GM12878 (cell line): ENCODE measurements at regions not wholly inside any gene's neighbourhood (a gene's known extent, or its start where the extent isn't known, plus 50 kb on each side); places are given as distances from the start of the nearest gene placed in this dataset.

ENCODE experiments used
- CBX3 ChIP-seq: fragments of 200-600 bp; sonication (generic); IDR thresholded peaks from 2 replicates; pipeline ENCODE4 v1.6.1; 2016; ENCODE audit warnings: low read depth, borderline replicate concordance
- EP300 ChIP-seq, 2 experiments: fragments of 150-350 bp in 1 of 2; IDR thresholded peaks; 2 replicates each; pipeline ENCODE4 v1.6.1; 2011 to 2012; ENCODE audit warnings: low read depth in 2 of 2, low read length in 2 of 2, borderline replicate concordance in 1 of 2, improper control_type of control experiment in 1 of 2, inconsistent platforms in 1 of 2; ENCODE audit not compliant: control insufficient read depth in 1 of 2
- HSF1 ChIP-seq: fragments of 150-350 bp; IDR thresholded peaks from 2 replicates; pipeline ENCODE4 v1.6.1; 2014; ENCODE audit warnings: mild to moderate bottlenecking, low read depth, low read length
- IRF5 ChIP-seq: fragments of 450-650 bp; IDR thresholded peaks from 2 replicates; pipeline ENCODE4 v1.6.1; 2017; ENCODE audit warnings: borderline replicate concordance
- LARP7 ChIP-seq: fragments of 450-650 bp; IDR thresholded peaks from 2 replicates; pipeline ENCODE4 v1.6.1; 2017; ENCODE audit warnings: mild to moderate bottlenecking
- MTA2 ChIP-seq: fragments of 450-650 bp; IDR thresholded peaks from 2 replicates; pipeline ENCODE4 v1.6.1; 2016; ENCODE audit warnings: low read depth, mild to moderate bottlenecking, moderate library complexity
- RAD51 ChIP-seq: fragments of 450-650 bp; IDR thresholded peaks from 2 replicates; pipeline ENCODE4 v1.6.1; 2016; ENCODE audit warnings: moderate library complexity, mild to moderate bottlenecking, inconsistent platforms
- RELA ChIP-seq: fragments of 450-650 bp; IDR thresholded peaks from 2 replicates; pipeline ENCODE4 v1.8.0; 2014; ENCODE audit warnings: borderline replicate concordance; ENCODE audit not compliant: partially characterized antibody
- SP1 ChIP-seq: IDR thresholded peaks from one replicate; pipeline ENCODE4 v1.6.1; 2011; ENCODE audit warnings: low read depth, low read length
- TF ChIP-seq, protein P1 (sequence below): fragments of 450-650 bp; IDR thresholded peaks from 2 replicates; pipeline ENCODE4 v1.6.1; 2018; ENCODE audit warnings: borderline replicate concordance, mild to moderate bottlenecking; ENCODE audit not compliant: partially characterized antibody
- TF ChIP-seq, protein P2 (sequence below): fragments of 450-650 bp; IDR thresholded peaks from 2 replicates; pipeline ENCODE4 v1.6.1; 2014; ENCODE audit warnings: mild to moderate bottlenecking
- TF ChIP-seq, protein P3 (sequence below): IDR thresholded peaks from 2 replicates; pipeline ENCODE4 v1.6.1; 2011; ENCODE audit warnings: low read depth, mild to moderate bottlenecking, low read length, moderate library complexity, borderline replicate concordance; ENCODE audit errors: extremely low read depth

DNA sequence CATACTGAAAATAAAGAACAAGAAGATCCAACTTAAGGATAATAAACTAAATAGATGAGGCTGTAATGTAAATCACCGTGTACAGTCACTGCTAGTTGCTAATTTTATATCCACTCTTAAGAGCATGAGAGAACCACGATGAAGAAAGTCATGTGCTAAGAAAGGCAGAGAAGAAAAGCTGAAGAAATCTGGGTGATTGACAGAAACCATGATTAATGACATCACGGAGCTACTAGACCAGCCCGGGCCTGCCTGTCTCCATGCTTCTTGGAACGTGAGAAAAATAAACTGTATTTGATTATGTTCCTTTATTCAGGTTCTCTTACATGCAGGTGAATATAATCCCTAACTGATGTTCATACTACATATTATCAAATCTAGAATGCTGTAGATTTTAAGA, 84.2 kb upstream of the E2F3 start (continued):
- TF ChIP-seq, protein P1, sequence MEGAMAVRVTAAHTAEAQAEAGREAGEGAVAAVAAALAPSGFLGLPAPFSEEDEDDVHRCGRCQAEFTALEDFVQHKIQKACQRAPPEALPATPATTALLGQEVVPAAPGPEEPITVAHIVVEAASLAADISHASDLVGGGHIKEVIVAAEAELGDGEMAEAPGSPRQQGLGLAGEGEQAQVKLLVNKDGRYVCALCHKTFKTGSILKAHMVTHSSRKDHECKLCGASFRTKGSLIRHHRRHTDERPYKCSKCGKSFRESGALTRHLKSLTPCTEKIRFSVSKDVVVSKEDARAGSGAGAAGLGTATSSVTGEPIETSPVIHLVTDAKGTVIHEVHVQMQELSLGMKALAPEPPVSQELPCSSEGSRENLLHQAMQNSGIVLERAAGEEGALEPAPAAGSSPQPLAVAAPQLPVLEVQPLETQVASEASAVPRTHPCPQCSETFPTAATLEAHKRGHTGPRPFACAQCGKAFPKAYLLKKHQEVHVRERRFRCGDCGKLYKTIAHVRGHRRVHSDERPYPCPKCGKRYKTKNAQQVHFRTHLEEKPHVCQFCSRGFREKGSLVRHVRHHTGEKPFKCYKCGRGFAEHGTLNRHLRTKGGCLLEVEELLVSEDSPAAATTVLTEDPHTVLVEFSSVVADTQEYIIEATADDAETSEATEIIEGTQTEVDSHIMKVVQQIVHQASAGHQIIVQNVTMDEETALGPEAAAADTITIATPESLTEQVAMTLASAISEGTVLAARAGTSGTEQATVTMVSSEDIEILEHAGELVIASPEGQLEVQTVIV, result no peak
- no peak for TF ChIP-seq IRF5
- TF ChIP-seq EP300 (IDR thresholded peaks at IDR 0.05; ENCODE audit: borderline replicate concordance in 1 of 2, control insufficient read depth in 1 of 2, low read depth in 2 of 2, low read length in 2 of 2), result no peak
- TF ChIP-seq SP1, result no peak
- TF ChIP-seq HSF1, result no peak
- TF ChIP-seq RAD51, result no peak
- no peak for TF ChIP-seq LARP7
- TF ChIP-seq, protein P2, sequence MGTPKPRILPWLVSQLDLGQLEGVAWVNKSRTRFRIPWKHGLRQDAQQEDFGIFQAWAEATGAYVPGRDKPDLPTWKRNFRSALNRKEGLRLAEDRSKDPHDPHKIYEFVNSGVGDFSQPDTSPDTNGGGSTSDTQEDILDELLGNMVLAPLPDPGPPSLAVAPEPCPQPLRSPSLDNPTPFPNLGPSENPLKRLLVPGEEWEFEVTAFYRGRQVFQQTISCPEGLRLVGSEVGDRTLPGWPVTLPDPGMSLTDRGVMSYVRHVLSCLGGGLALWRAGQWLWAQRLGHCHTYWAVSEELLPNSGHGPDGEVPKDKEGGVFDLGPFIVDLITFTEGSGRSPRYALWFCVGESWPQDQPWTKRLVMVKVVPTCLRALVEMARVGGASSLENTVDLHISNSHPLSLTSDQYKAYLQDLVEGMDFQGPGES, result no peak
- TF ChIP-seq CBX3, result no peak
- no peak for TF ChIP-seq MTA2
- TF ChIP-seq, protein P3, sequence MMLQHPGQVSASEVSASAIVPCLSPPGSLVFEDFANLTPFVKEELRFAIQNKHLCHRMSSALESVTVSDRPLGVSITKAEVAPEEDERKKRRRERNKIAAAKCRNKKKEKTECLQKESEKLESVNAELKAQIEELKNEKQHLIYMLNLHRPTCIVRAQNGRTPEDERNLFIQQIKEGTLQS, result no peak
- no peak for TF ChIP-seq RELA
